Heart left ventricle (tissue), 16 donors: ENCODE measurements at regions not wholly inside any gene's neighbourhood (a gene's known extent, or its start where the extent isn't known, plus 50 kb on each side); places are given as distances from the start of the nearest gene placed in this dataset.

Experiments
- ATAC-seq, 4 donors: fragments of 200-7000 bp; cut with Tn5 transposase; one replicate each; pipeline ENCODE4 v1.9.1; 2020 to 2022; ENCODE audit warnings: moderate library complexity in 4 of 4, mild to moderate bottlenecking in 3 of 4, moderate number of reproducible peaks in 1 of 4
- DNase-seq, 5 donors: peaks; one replicate each; pipeline ENCODE4 v3.0.0-alpha.2; 2020
- H3K27ac ChIP-seq, 12 donors: fragments of 200-600 bp; sonication (generic) in 4 of 12; one replicate each; pipeline versions ENCODE4 v1.5.0 to v1.8.0; 2016 to 2022; ENCODE audit warnings: mild to moderate bottlenecking in 2 of 12
- H3K27me3 ChIP-seq, 9 donors: fragments of 200-600 bp; sonication (generic) in 2 of 9; one replicate each; pipeline versions ENCODE4 v1.5.1 to v1.8.0; 2016 to 2022; ENCODE audit warnings: mild to moderate bottlenecking in 3 of 9
- H3K36me3 ChIP-seq, 9 donors: fragments of 200-600 bp; sonication (generic) in 2 of 9; one replicate each; pipeline versions ENCODE4 v1.5.0 to v1.8.0; 2018 to 2022; ENCODE audit warnings: mild to moderate bottlenecking in 2 of 9
- H3K4me1 ChIP-seq, 12 donors: fragments of 200-600 bp; sonication (generic) in 4 of 12; one replicate each; pipeline versions ENCODE4 v1.5.0 to v1.8.0; 2016 to 2022; ENCODE audit warnings: mild to moderate bottlenecking in 3 of 12
- H3K4me3 ChIP-seq, 12 donors: fragments of 200-600 bp; sonication (generic) in 4 of 12; one replicate each; pipeline versions ENCODE4 v1.5.0 to v1.8.0; 2017 to 2022; ENCODE audit warnings: mild to moderate bottlenecking in 9 of 12, moderate library complexity in 4 of 12
- H3K9me3 ChIP-seq, 12 donors: fragments of 200-600 bp; sonication (generic) in 4 of 12; one replicate each; pipeline versions ENCODE4 v1.5.0 to v1.8.0; 2016 to 2022; ENCODE audit warnings: mild to moderate bottlenecking in 1 of 12
- CTCF ChIP-seq, 12 donors: fragments of 200-600 bp; sonication (generic) in 4 of 12; IDR thresholded peaks; one replicate each; pipeline versions ENCODE4 v1.5.0 to v1.8.0; 2018 to 2022; ENCODE audit warnings: antibody characterized with exemption in 12 of 12, mild to moderate bottlenecking in 5 of 12
- POLR2A ChIP-seq, 2 donors: fragments of 450-650 bp; IDR thresholded peaks; one replicate each; pipeline ENCODE4 v1.6.1; 2017; ENCODE audit warnings: antibody characterized with exemption in 2 of 2, mild to moderate bottlenecking in 2 of 2, moderate library complexity in 2 of 2
- WGBS, 4 donors: extraction: QIAGEN DNeasy Blood & Tissue Kit in 2 of 4; methylation state at CpG; one replicate each; pipeline versions ENCODE4 v1.1.5 to v1.1.7; 2013 to 2018; 5-methylcytosine and 5-hydroxymethylcytosine counted together
- intact Hi-C, 10 donors: fragments of 100-400 bp; cut with DNase I; formaldehyde crosslinking; loops; one replicate each; pipeline versions ENCODE4 v1.11.1 to v1.14.2; 2022
- donor health status: ischemic (EF 13 %, LVEDD 7.1; RV severe dilation, severe dysfunction).
- donor health status: healthy with polysubstance abuse.
- donor health status: DM: no; HTN: yes; CAD: no.
- donor health status: DM: no; HTN: no; CAD: no.
- donor health status: ischemic (EF 25% LVEDD 6.9; RV normal size, moderate dysfunction).
- donor health status: ischemic (EF 25% LVEDD 5.7; RV mildly dilated, moderate dysfunction).
- donor health status: healthy.
- donor health status: DM: yes; HTN: yes; CAD: no.
- donor health status: ischemic (EF 35%, LVEDD 5.7; RV mildly dilated, moderate dysfunction).
- donor health status: nonischemic (EF 11% LVEDD 7.7; RV severe dilation, severe dysfunction).
- donor health status: DM: yes; HTN: yes; CAD: no.
- donor health status: PGD.
- donor health status: ischemic (EF 29% LVEDD 5.4; RV normal size, mild dysfunction).
- donor health status: nonischemic (EF 23%, LVEDD 6.1; RV moderate dilation, normal function).

GRCh38 chr6:144908004-144908403 is 622.9 kb downstream of the UTRN start:
- H3K4me3 ChIP-seq: no peak overlapping the region
- no peaks in the 10 kb centered on the region for H3K4me1 ChIP-seq
- intact Hi-C loops: no loop called here
- DNase-seq: no peak
- H3K9me3 ChIP-seq: peaks cover 0 to 3% (median 0%) of the 10 kb centered on the region in 12 donors
- WGBS, 4 donors: 74 to 89% (median 79%) methylated on average over 1 of the region's 1 CpG
- no peaks in the 10 kb centered on the region for H3K27me3 ChIP-seq
- TF ChIP-seq POLR2A (IDR thresholded peaks at IDR 0.05) (no peak), CTCF (IDR thresholded peaks at IDR 0.05) (no peak)
- no peaks in the 10 kb centered on the region for H3K36me3 ChIP-seq
- no peak overlapping the region for H3K27ac ChIP-seq
- no peak for ATAC-seq

- Histone ChIP-seq H3K4me1 (no peaks in the 10 kb centered on the region), H3K27ac (no peak overlapping the region), H3K9me3 (no peaks in the 10 kb centered on the region), H3K4me3 (no peak overlapping the region), H3K27me3 (no peaks in the 10 kb centered on the region), H3K36me3 (no peaks in the 10 kb centered on the region)
- 91 to 97% (median 94%) methylated on average over 3 of the region's 3 CpGs for WGBS, 4 donors
- no peak for ATAC-seq
- intact Hi-C loops: no loop called here
- no peak for DNase-seq
- TF ChIP-seq POLR2A (IDR thresholded peaks at IDR 0.05) (no peak), CTCF (IDR thresholded peaks at IDR 0.05) (no peak)
These were observed 624.7 kb downstream of the UTRN start for GRCh38 chr6:144909753-144910285.

GRCh38 chr6:144911322-144911721 is 626.2 kb downstream of the UTRN start:
- intact Hi-C loops: no loop called here
- no peak for ATAC-seq

GRCh38 chr6:144912474-144912873 is 627.3 kb downstream of the UTRN start:
- Histone ChIP-seq H3K27ac (no peak overlapping the region), H3K4me1 (no peaks in the 10 kb centered on the region), H3K36me3 (no peaks in the 10 kb centered on the region), H3K27me3 (no peaks in the 10 kb centered on the region), H3K4me3 (no peak overlapping the region), H3K9me3 (no peaks in the 10 kb centered on the region)
- ATAC-seq (no peak), DNase-seq (no peak)
- intact Hi-C loops: no loop called here
- TF ChIP-seq POLR2A (IDR thresholded peaks at IDR 0.05): no peak
- no peak for TF ChIP-seq CTCF (IDR thresholded peaks at IDR 0.05)
- 69 to 79% (median 75%) methylated on average over 2 of the region's 2 CpGs for WGBS, 4 donors

More at GRCh38 chr6:144911322-144911721, 626.2 kb downstream of the UTRN start:
- no peaks in the 10 kb centered on the region for H3K27me3 ChIP-seq
- 80 to 86% (median 80%) methylated on average over 2 of the region's 2 CpGs for WGBS, 4 donors
- TF ChIP-seq POLR2A (IDR thresholded peaks at IDR 0.05): no peak
- TF ChIP-seq CTCF (IDR thresholded peaks at IDR 0.05): no peak
- no peak overlapping the region for H3K27ac ChIP-seq
- H3K4me3 ChIP-seq: no peak overlapping the region
- H3K36me3 ChIP-seq: no peaks in the 10 kb centered on the region
- no peak for DNase-seq
- no peaks in the 10 kb centered on the region for H3K9me3 ChIP-seq
- no peaks in the 10 kb centered on the region for H3K4me1 ChIP-seq
